Skeletal muscle satellite cell (primary cell): ENCODE measurements at regions not wholly inside any gene's neighbourhood (a gene's known extent, or its start where the extent isn't known, plus 50 kb on each side); places are given as distances from the start of the nearest gene placed in this dataset.

Source experiments
- H3K27me3 ChIP-seq: 2 replicates; pipeline ENCODE4 v1.7.0; 2013; ENCODE audit warnings: low read length; ENCODE audit not compliant: control insufficient read depth, insufficient read depth
- H3K36me3 ChIP-seq: 2 replicates; pipeline ENCODE4 v1.7.0; 2013; ENCODE audit warnings: mild to moderate bottlenecking, control low read depth, low read length; ENCODE audit not compliant: insufficient read depth
- H3K4me1 ChIP-seq: 2 replicates; pipeline ENCODE4 v1.7.0; 2013; ENCODE audit warnings: low read length; ENCODE audit not compliant: control insufficient read depth, insufficient read depth
- H3K4me2 ChIP-seq: 2 replicates; pipeline ENCODE4 v1.7.0; 2013; ENCODE audit warnings: mild to moderate bottlenecking, low read length
- H3K4me3 ChIP-seq: 2 replicates; pipeline ENCODE4 v1.7.0; 2013; ENCODE audit warnings: low read length
- H3K9ac ChIP-seq: 2 replicates; pipeline ENCODE4 v1.7.0; 2013; ENCODE audit warnings: mild to moderate bottlenecking, low read depth, low read length, moderate library complexity
- H3K9me3 ChIP-seq: replicated peaks from 2 replicates; pipeline ENCODE4 v1.7.0; 2013; ENCODE audit warnings: mild to moderate bottlenecking, control low read depth, low read length

- no peak overlapping the region for H3K9ac ChIP-seq
- peaks cover 8% of the 10 kb centered on the region for H3K4me1 ChIP-seq
- no peaks in the 10 kb centered on the region for H3K9me3 ChIP-seq
- no peak overlapping the region for H3K4me3 ChIP-seq
- H3K4me2 ChIP-seq, result no peak overlapping the region
- H3K27me3 ChIP-seq, result peaks cover 4% of the 10 kb centered on the region
- H3K36me3 ChIP-seq, result no peaks in the 10 kb centered on the region
Measured at GRCh38 chr9:115396071-115396529, 278.1 kb upstream of the TNC start.

GRCh38 chr9:115397591-115398312 lies 279.8 kb upstream of the TNC start:
- Histone ChIP-seq H3K4me1 (peaks cover 8% of the 10 kb centered on the region), H3K27me3 (peaks cover 4% of the 10 kb centered on the region), H3K36me3 (no peaks in the 10 kb centered on the region), H3K4me2 (no peak overlapping the region), H3K9me3 (no peaks in the 10 kb centered on the region), H3K9ac (no peak overlapping the region), H3K4me3 (no peak overlapping the region)

GRCh38 chr9:115398313-115398650 lies 280.3 kb upstream of the TNC start:
- peaks cover 4% of the 10 kb centered on the region for H3K27me3 ChIP-seq
- no peak overlapping the region for H3K4me2 ChIP-seq
- no peaks in the 10 kb centered on the region for H3K36me3 ChIP-seq
- no peaks in the 10 kb centered on the region for H3K9me3 ChIP-seq
- peaks cover 8% of the 10 kb centered on the region for H3K4me1 ChIP-seq
- H3K9ac ChIP-seq, result no peak overlapping the region
- no peak overlapping the region for H3K4me3 ChIP-seq

- peaks cover 4% of the 10 kb centered on the region for H3K27me3 ChIP-seq
- no peak overlapping the region for H3K9ac ChIP-seq
- H3K4me3 ChIP-seq, result no peak overlapping the region
- peaks cover 8% of the 10 kb centered on the region for H3K4me1 ChIP-seq
- H3K9me3 ChIP-seq, result no peaks in the 10 kb centered on the region
- no peak overlapping the region for H3K4me2 ChIP-seq
- no peaks in the 10 kb centered on the region for H3K36me3 ChIP-seq
Measured at GRCh38 chr9:115398996-115399395, 281.0 kb upstream of the TNC start.

GRCh38 chr9:115400796-115401195 lies 282.8 kb upstream of the TNC start:
- Histone ChIP-seq H3K27me3 (no peaks in the 10 kb centered on the region), H3K36me3 (no peaks in the 10 kb centered on the region), H3K9ac (no peak overlapping the region), H3K4me2 (no peak overlapping the region), H3K4me1 (peaks cover 5% of the 10 kb centered on the region), H3K4me3 (no peak overlapping the region), H3K9me3 (no peaks in the 10 kb centered on the region)

GRCh38 chr9:115401756-115402327 lies 283.9 kb upstream of the TNC start:
- Histone ChIP-seq H3K4me3 (no peak overlapping the region), H3K4me1 (no peaks in the 10 kb centered on the region), H3K27me3 (no peaks in the 10 kb centered on the region), H3K9me3 (no peaks in the 10 kb centered on the region), H3K4me2 (no peak overlapping the region), H3K36me3 (no peaks in the 10 kb centered on the region), H3K9ac (no peak overlapping the region)

- H3K4me2 ChIP-seq, result no peak overlapping the region
- no peaks in the 10 kb centered on the region for H3K9me3 ChIP-seq
- H3K4me3 ChIP-seq, result no peak overlapping the region
- no peaks in the 10 kb centered on the region for H3K4me1 ChIP-seq
- H3K27me3 ChIP-seq, result peaks cover 8% of the 10 kb centered on the region
- H3K36me3 ChIP-seq, result no peaks in the 10 kb centered on the region
- H3K9ac ChIP-seq, result no peak overlapping the region
Measured at GRCh38 chr9:115403753-115404152, 285.8 kb upstream of the TNC start.

GRCh38 chr9:115404311-115404710 lies 286.4 kb upstream of the TNC start:
- no peaks in the 10 kb centered on the region for H3K4me1 ChIP-seq
- no peak overlapping the region for H3K4me2 ChIP-seq
- H3K9ac ChIP-seq, result no peak overlapping the region

GRCh38 chr9:115411516-115411915 lies 293.6 kb upstream of the TNC start:
- H3K27me3 ChIP-seq, result peaks cover 13% of the 10 kb centered on the region
- no peaks in the 10 kb centered on the region for H3K36me3 ChIP-seq
- no peak overlapping the region for H3K4me3 ChIP-seq
- no peaks in the 10 kb centered on the region for H3K9me3 ChIP-seq
- H3K9ac ChIP-seq, result no peak overlapping the region
- no peak overlapping the region for H3K4me2 ChIP-seq
- peaks cover 2% of the 10 kb centered on the region for H3K4me1 ChIP-seq

More at GRCh38 chr9:115404311-115404710, 286.4 kb upstream of the TNC start:
- no peaks in the 10 kb centered on the region for H3K9me3 ChIP-seq
- no peaks in the 10 kb centered on the region for H3K36me3 ChIP-seq
- H3K4me3 ChIP-seq, result no peak overlapping the region
- H3K27me3 ChIP-seq, result peaks cover 13% of the 10 kb centered on the region

- Histone ChIP-seq H3K4me1 (peaks cover 2% of the 10 kb centered on the region), H3K9ac (no peak overlapping the region), H3K27me3 (peaks cover 13% of the 10 kb centered on the region)
Measured at GRCh38 chr9:115411993-115412452, 294.1 kb upstream of the TNC start.

GRCh38 chr9:115412656-115413055 lies 294.7 kb upstream of the TNC start:
- Histone ChIP-seq H3K4me1 (peaks cover 2% of the 10 kb centered on the region), H3K36me3 (no peaks in the 10 kb centered on the region)

More at GRCh38 chr9:115411993-115412452, 294.1 kb upstream of the TNC start:
- H3K4me2 ChIP-seq, result no peak overlapping the region
- no peaks in the 10 kb centered on the region for H3K9me3 ChIP-seq
- no peak overlapping the region for H3K4me3 ChIP-seq
- no peaks in the 10 kb centered on the region for H3K36me3 ChIP-seq

GRCh38 chr9:115413304-115413703 lies 295.3 kb upstream of the TNC start:
- H3K36me3 ChIP-seq, result no peaks in the 10 kb centered on the region
- H3K4me3 ChIP-seq, result no peak overlapping the region
- H3K9ac ChIP-seq, result no peak overlapping the region
- H3K4me2 ChIP-seq, result no peak overlapping the region
- H3K4me1 ChIP-seq, result peaks cover 2% of the 10 kb centered on the region
- H3K27me3 ChIP-seq, result peaks cover 9% of the 10 kb centered on the region
- H3K9me3 ChIP-seq, result no peaks in the 10 kb centered on the region

More at GRCh38 chr9:115412656-115413055, 294.7 kb upstream of the TNC start:
- Histone ChIP-seq H3K27me3 (peaks cover 12% of the 10 kb centered on the region), H3K4me2 (no peak overlapping the region), H3K4me3 (no peak overlapping the region), H3K9me3 (no peaks in the 10 kb centered on the region), H3K9ac (no peak overlapping the region)
